HS-5 (cell line): ENCODE measurements at regions not wholly inside any gene's neighbourhood (a gene's known extent, or its start where the extent isn't known, plus 50 kb on each side); places are given as distances from the start of the nearest gene placed in this dataset.

ENCODE experiments used
- DNase-seq: peaks from one replicate; pipeline ENCODE4 v3.0.0-alpha.2; 2012; ENCODE audit warnings: low read depth

DNA sequence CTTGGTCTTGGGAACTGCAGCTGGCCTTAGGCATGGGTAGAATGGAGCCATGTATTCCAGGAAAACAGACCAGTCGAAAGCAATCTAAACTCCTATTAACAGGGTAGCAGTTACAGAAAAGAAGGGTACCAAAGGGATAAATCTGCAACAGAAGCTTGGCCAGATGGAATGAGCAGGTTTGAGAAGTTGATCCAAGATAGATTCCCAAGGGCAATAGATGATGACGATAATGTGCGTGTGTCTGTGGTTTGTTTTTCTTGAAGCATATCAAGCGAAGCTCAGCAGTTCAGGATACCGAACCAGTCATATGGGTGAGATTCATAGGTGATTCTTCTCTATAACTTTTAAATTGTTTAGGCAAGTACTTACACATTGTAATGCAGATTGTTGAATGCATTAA lies 203.8 kb upstream of the SEMA6D start:
- no peak for DNase-seq

DNA sequence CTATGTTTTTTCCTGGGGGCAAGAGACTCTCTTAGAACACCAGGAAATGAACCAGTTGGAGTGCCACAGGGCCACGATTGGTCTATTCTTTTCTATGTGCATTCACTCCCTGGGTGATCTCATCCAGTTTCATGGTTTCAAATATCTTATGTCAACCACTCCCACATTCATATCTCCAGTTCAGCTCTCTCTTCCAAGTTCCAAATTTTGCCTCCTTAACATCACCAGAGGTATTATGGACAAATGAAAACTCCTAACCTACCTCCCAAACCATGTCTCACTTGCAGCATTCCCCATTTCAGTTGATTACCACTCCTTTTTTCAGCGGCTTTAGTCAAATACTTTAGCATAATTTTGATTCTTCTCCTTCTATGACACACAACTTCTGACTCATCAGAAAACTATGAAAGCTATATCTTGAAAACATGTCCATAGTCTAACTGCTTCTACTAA lies 203.1 kb upstream of the SEMA6D start:
- DNase-seq = peak; percentile 64

DNA sequence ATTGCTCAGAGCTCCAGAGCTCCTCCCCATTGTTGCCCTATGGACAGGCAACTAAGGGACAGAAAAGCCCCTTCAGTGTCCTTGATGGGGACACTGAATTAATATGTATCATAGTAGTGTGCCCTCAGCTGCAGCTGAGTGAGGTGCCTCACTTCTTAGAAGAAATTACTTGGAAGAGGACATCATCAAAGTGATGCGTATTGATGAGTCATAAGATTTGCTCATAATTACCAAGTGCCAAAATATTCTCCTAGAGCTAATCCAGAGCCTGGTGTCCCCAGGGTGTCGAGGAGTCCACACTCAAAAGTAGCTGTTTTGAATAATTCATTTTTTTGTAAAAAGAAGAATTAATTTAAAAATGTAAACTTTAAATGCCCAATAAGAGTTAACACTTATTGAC lies 200.7 kb upstream of the SEMA6D start:
- DNase-seq = peak; percentile 14

DNA sequence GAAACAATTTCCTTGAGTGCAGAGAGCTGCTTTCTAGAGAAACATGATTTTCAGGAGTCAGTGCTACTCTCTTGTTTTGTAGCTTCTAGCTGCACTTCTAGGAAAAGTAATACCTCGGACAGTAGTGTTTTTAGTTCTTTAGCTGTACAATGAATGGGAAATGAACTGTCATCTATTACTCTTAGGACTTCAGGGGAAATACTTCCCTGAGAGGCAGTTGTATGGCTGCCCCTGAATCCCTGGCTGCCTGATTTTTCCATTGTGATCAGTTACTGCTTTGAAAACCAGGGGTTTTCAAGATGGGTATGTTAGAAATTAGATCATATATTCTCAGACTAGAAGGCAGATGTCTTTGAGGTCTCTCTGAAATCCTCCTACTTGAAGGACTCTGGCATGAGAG lies 200.3 kb upstream of the SEMA6D start:
- DNase-seq = no peak

DNA sequence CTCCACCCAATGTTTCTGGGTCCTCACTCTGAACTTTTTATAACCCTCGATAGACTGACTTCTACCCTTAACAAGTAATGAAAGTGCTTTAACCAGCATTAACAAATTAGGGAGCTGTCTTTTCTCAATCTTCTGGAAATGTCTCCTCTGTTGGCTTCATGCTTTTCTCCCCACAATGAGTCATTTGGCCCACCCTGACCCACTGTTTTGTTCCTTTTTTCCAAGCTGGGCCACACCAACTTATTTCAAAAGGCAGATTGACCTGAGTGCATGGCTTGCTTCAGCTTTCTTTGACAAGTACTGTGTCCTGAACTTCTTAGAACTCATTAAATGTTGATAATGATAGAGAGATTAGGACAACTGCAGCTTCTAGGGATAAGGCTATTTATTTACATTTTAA lies 199.6 kb upstream of the SEMA6D start:
- no peak for DNase-seq

DNA sequence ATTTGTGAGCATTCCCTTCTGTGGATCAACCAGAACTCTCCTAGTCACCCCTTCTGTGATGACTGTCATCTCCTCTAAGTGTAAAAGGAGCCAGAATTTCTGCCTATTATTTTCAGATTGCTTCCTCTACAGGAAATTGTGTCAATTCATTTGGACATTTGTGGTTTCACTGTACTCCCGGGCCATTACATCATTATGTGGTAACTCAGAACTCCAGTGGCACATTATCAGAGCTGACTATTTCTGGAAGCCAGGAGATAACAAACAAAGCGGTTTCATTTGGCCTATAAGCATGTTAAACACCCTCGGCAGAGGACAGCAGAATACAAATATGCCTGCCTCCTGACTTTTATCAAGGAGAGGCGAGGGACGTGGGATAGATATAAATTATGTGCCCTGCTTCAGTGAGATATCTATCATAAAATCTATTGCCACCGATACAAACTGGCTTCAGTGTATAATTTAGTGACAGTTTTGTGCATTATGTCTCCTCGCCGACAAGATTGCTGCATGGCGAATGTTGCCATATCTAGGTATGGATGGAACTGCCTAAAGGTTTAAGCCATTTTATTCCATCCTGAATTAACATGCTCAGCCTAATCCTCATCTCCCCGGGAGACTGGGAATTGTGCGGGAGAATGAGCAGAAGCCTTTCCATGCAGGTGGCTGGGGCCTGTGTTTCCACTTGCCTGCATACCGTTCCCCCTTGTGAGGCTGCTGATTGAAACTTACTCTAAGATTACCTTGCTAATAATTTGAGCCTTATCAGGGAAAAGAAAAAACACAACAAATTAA lies 193.4 kb upstream of the SEMA6D start:
- peak; percentile 18 for DNase-seq

DNA sequence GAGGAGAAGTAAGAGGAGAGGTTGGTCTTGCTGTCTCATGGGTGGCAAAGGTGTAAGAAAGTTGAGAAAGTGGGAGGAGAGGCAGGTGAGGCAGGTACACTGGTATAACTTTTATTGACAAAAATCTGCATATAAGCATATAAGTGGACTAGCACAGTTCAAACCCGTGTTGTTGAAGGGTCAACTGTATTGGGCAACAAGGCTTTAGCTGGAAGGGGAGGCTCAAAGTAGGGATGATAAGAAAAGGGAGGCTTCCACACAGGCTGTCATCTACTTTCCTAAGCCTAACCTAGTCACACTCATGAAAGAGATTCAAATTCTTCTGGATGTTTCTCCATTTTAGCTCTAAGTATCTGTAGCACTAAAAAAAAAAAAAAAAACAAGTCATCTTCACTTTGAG lies 188.1 kb upstream of the SEMA6D start:
- DNase-seq = no peak

DNA sequence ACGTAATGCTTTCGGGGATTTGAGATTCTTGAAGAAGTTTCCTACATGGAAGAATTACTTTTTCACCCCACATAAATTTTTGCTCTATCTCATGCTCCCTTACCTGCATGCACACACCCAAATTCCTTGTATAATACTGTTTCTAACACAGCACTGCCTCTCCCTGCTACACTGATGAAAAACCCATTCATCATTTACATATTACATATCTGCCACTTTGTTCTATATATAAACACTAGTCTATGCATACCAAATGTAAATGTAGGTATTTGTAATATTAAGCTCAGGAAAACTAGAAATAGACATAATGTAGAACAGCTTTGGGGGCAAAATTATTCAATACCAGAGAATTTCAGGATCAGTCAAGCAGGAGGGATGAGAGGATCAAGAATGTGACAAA lies 182.6 kb upstream of the SEMA6D start:
- DNase-seq = no peak

DNA sequence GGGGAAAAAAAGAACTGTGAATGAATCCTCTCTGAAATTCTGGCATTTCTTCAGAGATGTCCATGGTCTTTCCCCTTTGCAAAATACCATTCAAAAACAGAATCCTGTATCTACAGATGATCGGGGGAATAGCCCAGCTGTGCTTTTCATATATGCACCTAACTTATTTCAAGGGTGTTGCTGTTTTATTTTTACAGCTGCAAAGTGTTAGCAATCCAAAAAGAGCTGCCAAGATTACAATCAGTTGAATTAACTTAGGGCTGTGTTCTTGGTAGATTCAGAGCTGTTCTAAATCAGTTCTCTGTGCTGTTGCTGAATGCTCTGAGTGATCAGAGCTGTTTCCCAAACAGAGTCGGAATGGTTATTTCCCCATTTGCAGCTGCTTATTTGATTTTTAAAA lies 175.7 kb upstream of the SEMA6D start:
- DNase-seq = no peak

DNA sequence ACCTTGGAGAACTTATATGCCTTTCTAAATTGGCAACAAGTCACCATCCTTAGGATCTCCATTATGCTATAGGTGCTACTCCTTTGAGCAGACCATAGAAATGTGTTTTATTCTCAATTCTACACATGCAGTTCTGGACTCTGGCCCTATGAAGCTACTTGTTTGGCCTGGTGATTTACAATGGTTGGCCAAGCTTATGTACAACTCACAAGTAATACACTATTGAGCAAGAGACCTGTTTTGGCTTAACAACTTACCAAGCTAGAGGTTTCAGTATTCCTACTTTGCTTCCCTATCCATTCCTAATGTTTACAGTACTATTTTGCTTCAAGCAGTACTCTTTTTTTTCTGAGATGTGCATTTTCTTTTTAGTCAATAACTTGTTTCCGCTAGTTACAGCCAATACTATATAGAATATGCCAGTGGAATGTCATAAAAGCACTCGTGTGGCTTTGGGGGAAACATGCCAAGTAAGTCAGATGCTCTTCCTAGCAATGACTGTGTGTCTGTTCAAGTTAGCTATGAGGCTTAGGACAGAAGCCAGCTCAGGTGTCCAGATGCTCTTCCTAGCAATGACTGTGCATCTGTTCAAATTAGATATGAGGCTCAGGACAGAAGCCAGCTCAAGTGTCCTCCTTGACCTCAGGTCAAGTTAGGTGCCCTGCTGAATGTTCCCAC lies 174.9 kb upstream of the SEMA6D start:
- DNase-seq = no peak

DNA sequence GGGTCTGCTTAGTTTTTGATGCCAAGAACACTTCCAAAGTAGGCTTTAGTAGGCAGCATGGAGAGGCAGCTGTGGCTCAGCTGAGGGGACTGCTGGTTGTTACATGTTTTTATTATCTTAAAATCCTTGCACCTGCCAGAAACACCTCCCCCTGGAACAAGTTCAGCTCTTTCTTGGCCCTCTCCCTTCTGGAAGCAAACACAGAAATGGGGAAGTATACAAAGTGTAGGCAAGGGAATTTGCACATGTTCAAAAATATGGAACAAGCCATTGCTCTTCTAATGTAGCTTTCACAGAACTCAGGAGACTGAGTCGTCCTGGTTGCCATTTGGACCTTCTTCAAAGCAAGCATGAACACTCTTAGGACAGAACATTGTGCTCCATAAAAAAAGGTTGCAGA lies 169.1 kb upstream of the SEMA6D start:
- DNase-seq = no peak

DNA sequence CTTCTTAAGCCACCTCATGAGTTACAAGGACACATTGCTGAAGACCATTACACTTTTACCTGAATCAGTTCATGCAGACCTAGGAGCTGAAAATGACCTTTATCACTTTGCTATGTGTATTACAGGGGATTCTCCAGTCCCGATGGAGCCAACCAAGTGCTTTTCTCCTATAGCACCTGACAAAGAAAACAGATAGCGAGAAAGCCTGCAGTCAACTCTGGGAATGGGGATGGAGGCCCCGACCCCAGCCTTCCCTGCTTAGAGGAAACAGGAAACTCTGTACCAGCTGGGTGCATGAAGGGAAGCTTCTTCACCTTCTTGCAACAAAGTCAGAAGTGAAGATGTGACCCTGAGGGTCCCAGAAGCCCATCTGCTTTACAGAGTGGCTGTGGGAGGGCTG lies 168.3 kb upstream of the SEMA6D start:
- no peak for DNase-seq

DNA sequence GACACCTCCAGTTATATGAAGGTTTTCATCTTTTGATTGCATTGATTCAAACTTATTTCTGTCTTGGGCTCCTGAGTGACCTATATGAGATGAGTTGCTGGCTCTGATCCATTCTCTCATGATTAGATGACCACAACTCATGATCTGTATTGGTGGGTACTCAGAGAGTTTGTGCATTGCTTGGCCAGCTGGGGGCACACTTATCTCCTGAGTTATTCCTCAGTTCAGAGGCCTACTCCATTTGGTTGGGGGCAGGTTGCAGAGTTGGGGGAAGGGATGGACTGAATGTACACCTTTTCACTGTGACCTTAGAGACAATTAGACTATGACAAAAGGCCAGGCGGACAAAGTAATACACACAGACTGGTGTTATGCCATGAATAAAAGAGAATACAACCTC lies 166.2 kb upstream of the SEMA6D start:
- DNase-seq = no peak

DNA sequence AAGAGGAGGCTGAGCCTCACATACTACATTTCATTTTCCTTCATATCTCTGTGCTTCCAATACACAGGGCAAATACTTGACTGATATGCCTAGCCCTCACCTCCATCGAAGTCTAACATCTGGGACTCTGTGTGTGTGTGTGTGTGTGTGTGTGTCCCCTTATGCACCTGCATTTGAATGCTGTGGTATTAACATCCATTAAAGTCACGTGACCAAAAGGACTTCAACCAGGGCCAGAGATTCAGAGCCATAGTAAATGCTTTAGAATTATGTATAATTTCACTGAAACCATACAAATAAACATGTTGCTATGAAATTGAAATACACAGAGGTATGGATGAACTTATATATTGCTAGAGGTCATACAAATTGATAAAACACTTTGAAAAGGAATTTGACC lies 165.8 kb upstream of the SEMA6D start:
- no peak for DNase-seq

DNA sequence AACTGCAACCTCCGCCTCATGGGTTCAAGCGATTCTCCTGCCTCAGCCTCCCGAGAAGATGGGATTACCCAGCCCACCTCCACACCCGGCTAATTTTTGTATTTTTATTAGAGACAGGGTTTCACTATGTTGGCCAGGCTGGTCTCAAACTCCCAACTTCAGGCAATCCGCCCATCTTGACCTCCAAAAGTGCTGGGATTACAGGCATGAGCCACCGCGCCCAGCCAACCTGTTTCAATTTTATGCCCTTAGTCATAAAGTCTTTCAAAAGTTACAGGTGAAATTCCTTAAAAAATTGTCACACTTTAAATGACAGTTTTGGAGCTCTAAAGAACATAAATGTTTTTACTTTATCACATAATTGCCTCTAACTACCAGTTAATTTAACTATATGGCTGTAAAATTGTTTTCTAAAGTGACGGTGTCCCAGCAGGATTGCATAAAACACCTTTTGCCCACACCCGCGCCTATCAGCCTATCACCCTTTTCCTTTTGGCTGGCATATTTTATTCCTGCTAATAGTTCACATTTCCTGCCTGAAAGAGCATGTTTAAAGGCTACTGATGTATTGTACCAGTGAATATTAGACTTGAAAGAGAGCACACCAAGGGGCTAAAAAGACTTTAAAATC lies 164.2 kb upstream of the SEMA6D start:
- DNase-seq = no peak

DNA sequence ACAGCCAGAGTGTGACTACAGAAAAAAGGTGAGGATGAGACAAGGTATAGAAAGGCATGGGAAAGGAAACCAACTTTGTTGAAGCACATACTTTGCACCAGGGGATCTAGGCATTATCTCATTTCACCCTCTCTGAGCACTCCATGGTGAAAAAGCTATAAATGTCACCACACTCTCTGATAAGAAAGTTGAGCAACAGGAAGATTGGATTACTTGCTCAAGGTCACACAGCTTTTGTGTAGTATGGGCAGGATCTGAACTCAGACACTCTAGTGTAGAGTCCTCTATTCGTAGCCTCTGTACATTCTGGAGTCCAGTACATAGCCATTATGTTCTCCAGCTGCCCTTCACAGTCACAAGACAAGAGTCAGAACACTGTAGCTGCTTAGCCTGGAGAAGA lies 163.4 kb upstream of the SEMA6D start:
- no peak for DNase-seq

DNA sequence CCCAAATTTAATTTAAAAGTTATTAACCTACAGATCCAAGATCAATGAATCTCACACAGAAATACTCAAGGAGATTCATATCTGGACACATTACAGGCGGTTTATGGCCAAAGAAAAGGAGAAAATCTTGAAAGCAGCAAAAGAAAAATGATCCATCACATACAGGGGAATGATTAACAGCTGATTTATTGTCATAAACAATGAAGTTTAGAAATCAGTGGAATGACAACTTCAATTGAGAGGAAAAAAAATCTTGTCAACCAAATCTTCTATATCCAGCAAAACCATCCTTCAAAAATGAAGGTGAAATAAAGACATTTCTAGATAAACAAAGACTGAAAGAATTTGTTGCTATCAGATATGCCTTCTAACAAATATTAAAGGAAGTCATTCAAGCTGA lies 156.2 kb upstream of the SEMA6D start:
- no peak for DNase-seq

DNA sequence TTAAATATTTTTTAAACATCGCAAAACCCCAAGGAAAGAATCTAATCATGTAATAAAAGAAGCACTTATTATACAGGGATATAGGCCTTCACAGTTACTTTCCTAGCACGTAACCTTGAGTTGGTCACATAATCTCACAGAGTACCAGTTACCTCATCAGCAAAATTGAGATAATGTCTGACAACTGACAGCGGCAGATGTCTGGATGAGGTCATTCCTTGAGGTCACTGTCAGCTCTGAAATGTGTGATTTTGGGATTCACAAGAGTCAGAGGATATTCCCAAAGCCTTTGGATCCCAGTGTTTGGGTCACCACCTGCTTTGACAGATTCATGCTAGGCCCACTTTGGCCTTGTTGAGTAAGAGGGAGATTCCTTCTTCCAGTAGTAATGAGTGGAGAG lies 151.4 kb upstream of the SEMA6D start:
- DNase-seq = no peak

DNA sequence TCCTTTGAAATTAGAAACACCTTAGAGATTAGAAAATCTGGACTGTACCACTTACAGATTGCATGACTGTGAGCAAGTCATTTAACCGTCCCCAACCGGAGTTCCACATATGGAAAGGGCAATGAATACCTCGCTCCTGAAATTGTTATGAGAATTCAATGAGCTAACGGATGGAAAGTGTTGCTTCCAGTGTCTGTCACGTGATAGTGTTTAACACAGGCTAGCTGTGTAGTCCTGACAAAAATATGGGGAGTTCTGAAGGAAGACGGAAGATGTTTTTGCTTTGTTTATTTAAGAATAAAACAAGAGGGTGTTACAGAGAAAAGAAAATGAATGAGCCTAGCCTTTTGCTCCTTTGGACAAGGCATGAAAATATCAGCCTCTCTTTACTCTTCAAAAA lies 150.7 kb upstream of the SEMA6D start:
- no peak for DNase-seq

DNA sequence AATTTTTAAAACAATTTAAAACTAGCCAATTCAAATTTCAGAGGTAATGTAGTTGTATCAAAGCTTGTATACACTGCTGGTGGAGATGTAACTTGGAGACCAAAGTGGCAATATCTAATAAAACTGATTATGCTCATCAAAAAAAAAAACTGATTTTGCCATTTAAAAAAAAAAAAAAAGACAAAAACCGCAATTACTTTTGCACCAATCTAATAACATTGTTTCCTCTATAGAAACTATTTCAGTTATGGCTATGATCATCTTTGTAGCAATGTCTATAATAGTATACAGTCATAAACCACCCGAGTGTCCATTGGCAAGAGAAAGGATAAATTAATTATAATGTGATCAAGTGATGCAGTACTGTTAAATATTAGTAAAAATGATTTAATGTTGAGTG lies 149.3 kb upstream of the SEMA6D start:
- DNase-seq = no peak

DNA sequence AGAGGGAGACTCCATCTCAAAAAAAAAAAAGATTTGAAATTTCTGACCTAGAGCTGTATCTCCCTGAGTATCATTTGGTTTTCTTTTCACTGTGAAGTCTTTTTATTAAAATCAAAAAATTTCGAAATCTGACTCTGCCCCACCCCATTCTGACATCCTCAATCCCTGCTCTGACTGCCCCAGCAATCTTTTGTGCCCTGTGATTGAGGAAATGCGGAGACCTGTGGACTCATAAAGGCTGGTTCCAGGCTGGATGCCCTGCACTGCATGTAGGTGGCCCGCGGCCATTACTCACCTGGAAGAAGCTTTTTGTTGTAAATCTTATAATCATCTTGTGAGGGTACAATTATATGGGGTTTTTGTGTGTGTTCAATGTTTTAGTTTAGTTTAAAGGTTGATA lies 147.3 kb upstream of the SEMA6D start:
- DNase-seq = no peak

DNA sequence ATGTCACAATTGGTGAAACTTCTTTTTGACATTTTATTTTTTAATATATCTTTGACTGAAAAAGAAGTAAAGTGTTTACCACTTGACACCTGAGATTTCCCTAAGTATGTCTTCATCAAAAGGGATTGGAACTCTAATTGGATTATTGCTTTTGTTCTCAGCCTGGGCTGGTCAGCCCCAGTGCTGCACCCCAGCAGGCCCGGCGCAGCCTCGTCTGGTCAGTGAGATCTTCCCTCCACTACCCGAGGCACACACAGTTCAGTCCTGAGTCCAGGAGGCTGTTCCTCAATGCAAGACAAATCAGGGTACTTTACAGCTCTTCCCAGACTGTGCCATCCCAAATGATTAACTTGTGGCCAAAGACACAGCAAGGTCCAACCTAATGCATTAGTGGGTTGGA lies 146.9 kb upstream of the SEMA6D start:
- DNase-seq = no peak

DNA sequence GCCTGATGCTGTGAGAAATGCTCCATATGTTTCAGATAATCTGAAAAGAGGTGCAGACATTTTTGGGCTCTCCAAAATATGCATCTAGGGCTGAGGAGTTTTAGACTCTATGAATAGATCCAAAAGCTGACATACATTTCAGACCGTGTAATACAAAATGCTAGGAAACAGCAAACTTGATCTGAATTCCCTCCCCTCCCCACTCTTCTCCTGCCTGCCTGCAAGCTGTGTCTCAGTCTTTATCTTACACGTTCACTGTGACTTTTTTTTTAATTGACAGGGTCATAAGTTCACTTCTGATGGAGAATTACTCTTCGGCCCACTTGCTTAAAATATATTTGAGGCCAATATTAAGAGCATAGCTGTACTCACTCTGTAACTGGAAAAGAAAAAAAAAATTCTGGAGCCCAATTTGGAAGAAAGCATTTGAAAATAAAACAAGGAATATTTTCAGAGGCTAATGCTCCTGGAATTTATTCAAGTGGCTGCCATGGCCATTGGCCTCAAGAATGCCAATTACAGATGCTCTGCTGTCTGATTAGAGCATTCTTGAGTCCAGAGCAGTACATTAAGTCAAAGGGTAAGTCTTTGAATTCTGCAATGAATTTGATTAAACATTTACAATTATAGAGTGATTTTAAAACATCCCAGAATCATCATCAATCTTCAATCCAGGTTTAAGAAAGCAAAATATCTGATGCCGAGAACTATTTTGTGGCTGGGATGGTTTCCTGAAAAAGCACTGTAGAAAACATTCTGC lies 146.2 kb upstream of the SEMA6D start:
- DNase-seq = no peak
